Neural crest cell (in vitro differentiated cells): ENCODE measurements at regions not wholly inside any gene's neighbourhood (a gene's known extent, or its start where the extent isn't known, plus 50 kb on each side); places are given as distances from the start of the nearest gene placed in this dataset.

ENCODE experiments used
- DNase-seq: peaks from one replicate; pipeline ENCODE4 v3.0.0; 2021; ENCODE audit warnings: low read depth, mixed read lengths, low spot score
- H3K27ac Mint-ChIP-seq: one replicate; pipeline ENCODE4 v1.8.0; 2021; ENCODE audit warnings: mild to moderate bottlenecking, mixed read lengths; ENCODE audit not compliant: unreplicated experiment
- H3K27me3 Mint-ChIP-seq: 2 replicates; pipeline ENCODE4 v1.8.0; 2021; ENCODE audit warnings: low read depth, mild to moderate bottlenecking, mixed read lengths
- H3K36me3 Mint-ChIP-seq: 2 replicates; pipeline ENCODE4 v1.8.0; 2021; ENCODE audit warnings: low read depth, mild to moderate bottlenecking, mixed read lengths
- H3K4me1 Mint-ChIP-seq: 2 replicates; pipeline ENCODE4 v1.8.0; 2021; ENCODE audit warnings: mixed read lengths
- H3K4me3 Mint-ChIP-seq: one replicate; pipeline ENCODE4 v1.8.0; 2021; ENCODE audit warnings: mild to moderate bottlenecking, mixed read lengths
- H3K9me3 Mint-ChIP-seq: 2 replicates; pipeline ENCODE4 v1.8.0; 2021; ENCODE audit warnings: mixed read lengths
- TF ChIP-seq, protein P1 (sequence below): fragments of 200-600 bp; sonication (generic); conservative IDR thresholded peaks from 2 replicates; pipeline ENCODE4 v1.5.0; 2021; ENCODE audit warnings: antibody characterized with exemption, mild to moderate bottlenecking

DNA sequence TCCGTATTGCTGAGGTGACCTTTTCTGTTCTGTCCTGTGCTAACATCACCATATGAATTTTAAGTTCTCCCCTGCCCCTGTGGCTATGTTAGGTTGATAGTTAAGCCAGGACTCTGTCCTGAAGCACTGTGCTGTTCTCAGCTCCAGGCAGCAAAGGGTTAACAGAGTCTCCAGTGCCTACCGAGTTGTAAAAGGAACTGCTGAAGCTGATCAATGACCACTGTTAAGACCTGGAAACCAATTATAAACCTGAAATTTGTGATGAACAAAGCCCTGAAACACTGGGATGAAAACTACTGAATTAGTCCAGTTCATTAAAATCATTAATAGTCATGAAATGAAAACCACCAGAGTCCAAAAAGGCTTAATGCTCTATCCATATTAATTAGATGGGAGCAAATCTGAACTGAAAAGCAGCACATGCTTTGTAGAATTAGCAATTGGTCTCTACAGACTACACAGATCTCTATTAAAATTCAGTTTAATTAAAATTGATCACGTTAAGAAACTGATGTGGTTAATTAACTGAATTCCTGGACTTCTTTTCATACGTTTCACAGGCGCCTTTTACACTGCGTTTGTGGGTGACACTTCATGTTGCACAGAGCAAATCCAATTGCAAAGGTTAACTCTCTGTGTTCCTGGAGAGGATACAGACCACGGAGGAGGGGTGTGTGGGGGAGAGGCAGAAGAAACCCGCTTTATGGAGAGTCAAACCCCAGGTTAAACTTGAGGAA, 188.5 kb upstream of the MPPED2 start:
- H3K4me1 Mint-ChIP-seq, result peaks cover 21% of the 10 kb centered on the region
- TF ChIP-seq, protein P1, sequence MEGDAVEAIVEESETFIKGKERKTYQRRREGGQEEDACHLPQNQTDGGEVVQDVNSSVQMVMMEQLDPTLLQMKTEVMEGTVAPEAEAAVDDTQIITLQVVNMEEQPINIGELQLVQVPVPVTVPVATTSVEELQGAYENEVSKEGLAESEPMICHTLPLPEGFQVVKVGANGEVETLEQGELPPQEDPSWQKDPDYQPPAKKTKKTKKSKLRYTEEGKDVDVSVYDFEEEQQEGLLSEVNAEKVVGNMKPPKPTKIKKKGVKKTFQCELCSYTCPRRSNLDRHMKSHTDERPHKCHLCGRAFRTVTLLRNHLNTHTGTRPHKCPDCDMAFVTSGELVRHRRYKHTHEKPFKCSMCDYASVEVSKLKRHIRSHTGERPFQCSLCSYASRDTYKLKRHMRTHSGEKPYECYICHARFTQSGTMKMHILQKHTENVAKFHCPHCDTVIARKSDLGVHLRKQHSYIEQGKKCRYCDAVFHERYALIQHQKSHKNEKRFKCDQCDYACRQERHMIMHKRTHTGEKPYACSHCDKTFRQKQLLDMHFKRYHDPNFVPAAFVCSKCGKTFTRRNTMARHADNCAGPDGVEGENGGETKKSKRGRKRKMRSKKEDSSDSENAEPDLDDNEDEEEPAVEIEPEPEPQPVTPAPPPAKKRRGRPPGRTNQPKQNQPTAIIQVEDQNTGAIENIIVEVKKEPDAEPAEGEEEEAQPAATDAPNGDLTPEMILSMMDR, result no peak
- H3K27me3 Mint-ChIP-seq, result no peaks in the 10 kb centered on the region
- H3K27ac Mint-ChIP-seq, result no peak overlapping the region
- DNase-seq, result peak; percentile 34
- H3K36me3 Mint-ChIP-seq, result no peaks in the 10 kb centered on the region
- no peaks in the 10 kb centered on the region for H3K9me3 Mint-ChIP-seq
- no peak overlapping the region for H3K4me3 Mint-ChIP-seq

DNA sequence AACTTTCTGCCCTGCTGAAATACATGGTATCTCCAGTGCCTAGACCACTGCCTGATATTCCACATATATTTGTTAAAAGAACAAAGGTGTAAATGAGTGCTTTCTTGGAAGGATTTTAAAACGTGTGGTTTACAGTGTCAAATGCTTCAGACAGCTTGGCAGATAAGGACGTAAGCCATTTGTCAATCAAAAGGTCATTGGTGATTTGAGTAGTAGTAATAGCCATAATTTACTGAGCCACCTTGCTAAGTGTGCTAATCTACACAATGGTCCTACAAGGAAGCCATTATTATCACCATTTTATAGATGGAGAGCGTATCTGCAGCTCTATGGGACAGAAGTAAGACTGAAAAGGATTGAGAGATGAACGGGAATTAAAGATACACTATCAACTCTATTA, 186.8 kb upstream of the MPPED2 start:
- no peak for DNase-seq
- peaks cover 21% of the 10 kb centered on the region for H3K4me1 Mint-ChIP-seq
- H3K27me3 Mint-ChIP-seq, result no peaks in the 10 kb centered on the region
- no peak overlapping the region for H3K4me3 Mint-ChIP-seq
- TF ChIP-seq, protein P1, result no peak
- H3K9me3 Mint-ChIP-seq, result no peaks in the 10 kb centered on the region
- no peaks in the 10 kb centered on the region for H3K36me3 Mint-ChIP-seq
- H3K27ac Mint-ChIP-seq, result no peak overlapping the region

DNA sequence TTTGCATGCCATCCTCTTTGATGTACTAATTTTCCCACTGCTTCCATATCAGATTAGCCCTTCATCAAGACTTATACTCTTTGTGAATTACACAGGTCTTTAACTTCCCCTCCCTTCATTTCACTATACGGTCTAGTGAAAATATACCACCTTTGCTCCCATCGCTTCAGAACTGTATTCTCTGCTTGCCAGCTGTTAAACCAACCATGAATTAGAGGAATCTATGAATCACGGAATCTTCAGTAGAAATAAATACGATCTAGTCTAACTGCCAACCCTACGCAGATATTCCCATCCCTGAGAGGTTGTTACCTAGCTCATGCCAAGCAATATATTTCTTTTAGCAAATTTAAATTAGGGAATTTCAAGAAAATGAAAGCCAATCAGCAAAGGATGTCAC, 177.8 kb upstream of the MPPED2 start:
- TF ChIP-seq, protein P1, result no peak
- no peaks in the 10 kb centered on the region for H3K27me3 Mint-ChIP-seq
- peaks cover 17% of the 10 kb centered on the region for H3K9me3 Mint-ChIP-seq
- H3K4me1 Mint-ChIP-seq, result no peaks in the 10 kb centered on the region
- no peak overlapping the region for H3K4me3 Mint-ChIP-seq
- no peak for DNase-seq
- peaks cover 4% of the 10 kb centered on the region for H3K36me3 Mint-ChIP-seq
- no peak overlapping the region for H3K27ac Mint-ChIP-seq

DNA sequence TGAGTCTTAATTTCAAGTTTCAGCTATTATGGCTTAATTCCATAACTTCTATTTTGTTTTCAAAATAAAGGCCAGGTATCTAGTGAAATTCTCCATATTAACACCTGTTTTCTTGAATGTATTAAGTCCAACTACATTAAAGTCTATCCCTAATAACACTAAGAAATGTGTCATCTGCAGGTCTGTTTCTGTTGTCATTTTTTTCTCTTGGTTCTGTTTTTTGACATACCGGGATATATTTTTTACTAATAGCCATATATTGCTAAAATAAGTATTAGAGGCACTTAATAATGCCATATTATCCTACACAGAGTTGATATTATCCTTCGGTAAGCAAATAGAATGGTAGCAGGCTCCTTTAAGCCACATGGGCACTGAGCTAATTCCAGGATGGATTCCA, 176.0 kb upstream of the MPPED2 start:
- H3K36me3 Mint-ChIP-seq, result peaks cover 4% of the 10 kb centered on the region
- no peak for DNase-seq
- peaks cover 1% of the 10 kb centered on the region for H3K4me1 Mint-ChIP-seq
- H3K9me3 Mint-ChIP-seq, result peaks cover 17% of the 10 kb centered on the region
- TF ChIP-seq, protein P1, result no peak
- H3K4me3 Mint-ChIP-seq, result no peak overlapping the region
- no peaks in the 10 kb centered on the region for H3K27me3 Mint-ChIP-seq
- H3K27ac Mint-ChIP-seq, result no peak overlapping the region

DNA sequence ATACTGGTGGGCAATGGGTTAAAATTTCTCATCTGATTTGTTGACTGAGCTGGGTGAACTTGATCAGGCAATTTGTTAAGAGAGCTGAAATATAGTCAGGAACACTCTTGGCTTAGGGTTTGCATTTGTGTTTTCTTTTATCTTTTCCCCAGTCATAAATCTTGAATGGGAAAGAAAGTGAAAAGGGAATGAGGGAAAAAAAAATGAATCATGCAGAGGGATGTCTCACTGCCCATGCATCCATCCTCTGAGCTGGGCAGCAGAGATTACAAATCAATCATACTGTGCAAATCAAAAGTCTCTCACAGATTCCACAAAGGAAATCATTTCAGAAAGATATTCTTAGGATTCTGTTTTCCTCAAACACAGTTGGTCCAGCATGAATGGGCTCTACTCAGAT, 174.2 kb upstream of the MPPED2 start:
- no peak overlapping the region for H3K27ac Mint-ChIP-seq
- no peaks in the 10 kb centered on the region for H3K27me3 Mint-ChIP-seq
- TF ChIP-seq, protein P1, result no peak
- no peak for DNase-seq
- H3K9me3 Mint-ChIP-seq, result peaks cover 17% of the 10 kb centered on the region
- peaks cover 4% of the 10 kb centered on the region for H3K36me3 Mint-ChIP-seq
- peaks cover 5% of the 10 kb centered on the region for H3K4me1 Mint-ChIP-seq
- no peak overlapping the region for H3K4me3 Mint-ChIP-seq
